GM08714 (cell line): ENCODE measurements at regions not wholly inside any gene's neighbourhood (a gene's known extent, or its start where the extent isn't known, plus 50 kb on each side); places are given as distances from the start of the nearest gene placed in this dataset.
"Not testable (repeated sequence)": the region's sequence is repeated elsewhere in the genome, so short reads cannot be mapped to it uniquely, and the experiment has no call there.

Experiments used
- H3K4me3 ChIP-seq: fragments of 200-500 bp; sonication (Bioruptor generic); 2 replicates; pipeline ENCODE4 v1.5.1; 2014; ENCODE audit warnings: mild to moderate bottlenecking, low read length, inconsistent platforms
- ZNF274 ChIP-seq: IDR thresholded peaks from 2 replicates; pipeline ENCODE4 v1.6.1; 2012; ENCODE audit warnings: mild to moderate bottlenecking, low read depth, low read length

DNA sequence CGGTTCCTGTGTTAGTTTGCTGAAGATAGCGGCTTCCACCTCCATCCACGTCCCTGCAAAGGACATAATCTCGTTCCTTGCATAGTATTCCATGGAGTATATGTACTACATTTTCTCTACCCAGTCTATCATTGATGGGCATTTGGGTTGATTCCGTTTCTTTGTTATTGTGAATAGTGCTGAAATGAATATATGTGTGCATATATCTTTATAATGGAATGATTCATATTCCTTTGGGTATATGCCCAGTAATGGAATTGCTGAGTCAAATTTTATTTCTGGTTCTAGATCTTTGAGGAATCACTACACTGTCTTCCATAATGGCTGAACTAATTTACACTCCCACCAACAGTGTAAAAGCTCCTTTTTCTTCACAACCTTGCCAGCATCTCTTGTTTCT lies 255.4 kb upstream of the CDH2 start:
- no peak for TF ChIP-seq ZNF274
- H3K4me3 ChIP-seq, result no peak overlapping the region

GRCh38 chr18:28425886-28426285 lies 249.0 kb upstream of the CDH2 start:
- no peak for TF ChIP-seq ZNF274

DNA sequence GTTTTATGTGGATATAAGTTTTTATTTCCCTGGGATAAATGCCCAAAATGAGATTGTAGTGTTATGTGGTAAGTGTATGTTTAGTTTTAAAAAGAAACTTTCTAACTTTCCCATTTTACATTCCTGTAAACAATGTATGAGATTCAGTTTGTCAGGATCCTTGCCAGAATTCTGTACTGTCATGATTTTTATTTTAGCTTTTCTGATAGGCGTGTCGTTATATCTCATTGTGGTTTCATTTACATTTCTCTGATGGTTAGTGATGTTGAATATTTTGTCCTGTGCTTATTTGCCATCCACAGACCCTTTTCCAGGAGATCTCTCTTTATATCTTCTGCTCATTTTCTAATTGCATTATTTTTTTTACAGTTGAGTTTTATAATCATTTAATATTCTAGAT lies 245.6 kb upstream of the CDH2 start:
- no peak for TF ChIP-seq ZNF274
- no peak overlapping the region for H3K4me3 ChIP-seq

More at GRCh38 chr18:28425886-28426285, 249.0 kb upstream of the CDH2 start:
- H3K4me3 ChIP-seq, result no peak overlapping the region

DNA sequence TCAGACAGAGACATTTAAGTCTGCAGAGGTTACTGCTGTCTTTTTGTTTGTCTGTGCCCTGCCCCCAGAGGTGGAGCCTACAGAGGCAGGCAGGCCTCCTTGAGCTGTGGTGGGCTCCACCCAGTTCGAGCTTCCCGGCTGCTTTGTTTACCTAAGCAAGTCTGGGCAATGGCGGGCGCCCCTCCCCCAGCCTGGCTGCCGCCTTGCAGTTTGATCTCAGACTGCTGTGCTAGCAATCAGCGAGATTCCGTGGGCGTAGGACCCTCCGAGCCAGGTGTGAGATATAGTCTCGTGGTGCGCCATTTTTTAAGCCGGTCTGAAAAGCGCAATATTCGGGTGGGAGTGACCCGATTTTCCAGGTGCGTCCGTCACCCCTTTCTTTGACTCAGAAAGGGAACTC lies 245.0 kb upstream of the CDH2 start:
- H3K4me3 ChIP-seq, result not testable (repeated sequence)

DNA sequence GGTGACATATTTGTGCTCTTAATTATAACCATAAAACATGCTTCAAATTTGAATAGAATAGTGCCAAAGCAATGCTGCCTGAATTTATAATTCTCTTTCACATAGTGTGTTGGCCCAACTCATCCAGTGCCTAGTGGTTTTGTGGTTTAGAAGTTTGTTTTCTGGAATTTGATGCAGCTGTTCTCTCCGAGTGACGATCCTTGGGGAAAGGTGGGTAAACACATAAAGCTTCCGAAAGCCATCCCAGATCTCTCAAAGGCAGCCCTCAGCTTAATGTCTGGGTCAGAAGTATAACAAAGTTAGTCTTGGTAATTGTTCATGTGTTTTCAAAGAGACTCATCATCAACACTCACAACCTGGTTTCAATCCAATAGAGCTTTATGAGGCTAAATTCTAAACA lies 235.6 kb upstream of the CDH2 start:
- no peak overlapping the region for H3K4me3 ChIP-seq
- no peak for TF ChIP-seq ZNF274

- TF ChIP-seq ZNF274, result no peak
- H3K4me3 ChIP-seq, result no peak overlapping the region
Measured at GRCh38 chr18:28411806-28412205, 234.9 kb upstream of the CDH2 start.

GRCh38 chr18:28409811-28410210 lies 232.9 kb upstream of the CDH2 start:
- no peak overlapping the region for H3K4me3 ChIP-seq
- no peak for TF ChIP-seq ZNF274

DNA sequence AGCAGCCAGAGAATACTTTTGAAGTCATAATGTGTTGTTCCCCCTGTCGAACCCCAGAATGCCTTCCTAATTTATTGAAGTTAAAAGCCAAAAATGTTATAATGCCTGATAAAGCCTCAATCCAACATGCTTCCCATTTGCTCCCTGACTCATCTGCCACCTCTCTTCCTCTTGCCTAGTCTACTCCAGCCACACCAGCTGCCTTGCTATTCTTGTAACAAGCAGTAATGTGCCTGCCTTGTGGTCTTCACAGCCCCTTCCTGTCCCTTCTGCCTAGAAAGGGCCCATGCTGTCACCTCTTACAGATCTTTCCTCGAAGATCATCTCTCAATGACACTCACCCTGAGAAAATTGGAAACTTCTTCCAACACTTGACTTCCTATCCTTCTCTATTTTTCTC lies 231.6 kb upstream of the CDH2 start:
- TF ChIP-seq ZNF274, result no peak
- H3K4me3 ChIP-seq, result no peak overlapping the region

DNA sequence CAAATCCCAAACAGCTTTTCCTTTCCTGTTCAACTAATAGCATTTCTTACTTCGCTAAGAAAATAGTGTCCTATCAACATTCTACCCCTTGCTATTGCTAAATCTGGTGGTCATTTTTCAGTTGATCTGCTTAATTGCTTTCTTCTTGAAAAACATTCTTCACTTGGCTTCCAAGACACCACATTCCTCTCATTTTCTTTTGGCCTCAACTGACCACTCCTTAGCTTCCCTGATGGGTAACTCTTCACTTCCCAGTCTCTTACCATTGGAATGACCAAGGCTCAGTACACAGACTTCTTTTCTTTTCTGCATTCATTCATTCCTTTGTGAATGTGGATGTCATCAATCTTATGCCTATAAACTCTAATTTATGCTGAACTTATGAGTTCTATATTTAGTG lies 230.8 kb upstream of the CDH2 start:
- no peak for TF ChIP-seq ZNF274
- no peak overlapping the region for H3K4me3 ChIP-seq

DNA sequence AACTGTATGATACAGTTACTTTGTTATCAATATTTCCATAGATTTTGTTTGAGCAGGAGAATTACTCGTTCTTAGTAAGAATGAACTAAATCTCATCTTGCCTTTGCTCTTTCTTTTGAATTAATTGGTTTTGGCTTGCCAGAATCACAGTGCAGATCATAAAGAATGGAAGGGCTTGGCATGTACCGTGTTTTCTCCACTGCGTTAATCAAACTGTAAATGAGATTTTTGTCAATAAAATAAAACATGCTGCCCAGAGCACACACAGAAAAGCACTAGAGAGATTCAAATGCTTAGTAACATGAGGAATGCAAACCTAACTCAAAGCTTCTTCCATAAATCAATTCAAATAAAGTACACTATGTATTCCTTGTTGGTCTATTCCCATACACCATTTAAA lies 229.6 kb upstream of the CDH2 start:
- H3K4me3 ChIP-seq, result no peak overlapping the region
- no peak for TF ChIP-seq ZNF274

GRCh38 chr18:28404694-28405093 lies 227.8 kb upstream of the CDH2 start:
- no peak for TF ChIP-seq ZNF274
- H3K4me3 ChIP-seq, result no peak overlapping the region

- no peak for TF ChIP-seq ZNF274
- H3K4me3 ChIP-seq, result no peak overlapping the region
Measured at GRCh38 chr18:28399781-28400362, 222.9 kb upstream of the CDH2 start.

GRCh38 chr18:28398471-28398870 lies 221.5 kb upstream of the CDH2 start:
- no peak for TF ChIP-seq ZNF274
- no peak overlapping the region for H3K4me3 ChIP-seq

GRCh38 chr18:28390022-28390421 lies 213.1 kb upstream of the CDH2 start:
- TF ChIP-seq ZNF274, result no peak
- H3K4me3 ChIP-seq, result no peak overlapping the region

DNA sequence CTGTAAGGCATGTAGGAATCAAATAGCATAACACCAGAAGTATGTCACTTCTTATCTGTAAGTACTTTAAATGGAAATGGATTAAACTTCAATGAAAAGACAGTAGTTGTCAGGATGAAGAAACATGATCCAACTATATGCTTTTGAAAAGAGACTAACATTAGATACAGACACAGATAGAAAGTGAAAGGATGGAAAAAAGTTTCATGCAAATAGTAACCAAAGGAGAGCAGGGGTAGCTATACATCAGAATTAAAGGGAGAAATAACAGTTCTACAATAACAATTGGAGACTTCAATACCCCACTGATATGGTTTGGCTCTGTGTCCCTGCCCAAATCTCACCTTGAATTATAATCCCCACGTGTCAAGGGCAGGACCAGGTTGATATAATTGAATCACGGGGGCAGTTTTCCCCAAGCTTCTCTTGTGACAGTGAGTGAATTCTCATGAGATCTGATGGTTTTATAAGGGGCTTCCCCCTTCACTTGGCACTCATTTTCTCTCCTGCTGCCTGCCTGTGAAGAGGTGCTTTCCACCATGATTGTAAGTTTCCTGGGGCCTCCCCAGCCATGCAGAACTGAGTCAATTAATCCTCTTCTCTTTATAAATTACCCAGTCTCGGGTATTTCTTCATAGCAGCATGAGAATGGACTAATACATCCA lies 205.4 kb upstream of the CDH2 start:
- no peak for TF ChIP-seq ZNF274
- H3K4me3 ChIP-seq, result no peak overlapping the region

GRCh38 chr18:28372186-28372585 lies 195.3 kb upstream of the CDH2 start:
- no peak for TF ChIP-seq ZNF274

More at GRCh38 chr18:28372186-28372585, 195.3 kb upstream of the CDH2 start:
- H3K4me3 ChIP-seq, result no peak overlapping the region
